Naive B cell (primary cell): ENCODE measurements at regions not wholly inside any gene's neighbourhood (a gene's known extent, or its start where the extent isn't known, plus 50 kb on each side); places are given as distances from the start of the nearest gene placed in this dataset.
A peak's percentile ranks its signal among the peaks of the same experiment; 100 is the strongest.
"Not testable (repeated sequence)": the region's sequence is repeated elsewhere in the genome, so short reads cannot be mapped to it uniquely, and the experiment has no call there.

ENCODE experiments used
- ATAC-seq, 2 donors: fragments of 150-1000 bp; cut with Tn5 transposase; 2 replicates each; pipeline ENCODE4 v1.10.0; 2021; ENCODE audit warnings: low read depth in 2 of 2, mild to moderate bottlenecking in 2 of 2, moderate library complexity in 2 of 2
- DNase-seq: peaks from one replicate; pipeline ENCODE4 v3.0.0; 2022
- H3K27ac Mint-ChIP-seq, 6 donors: one replicate each; pipeline ENCODE4 v1.8.0; 2020 to 2022; ENCODE audit warnings: mild to moderate bottlenecking in 6 of 6, mixed read lengths in 6 of 6, moderate library complexity in 5 of 6, inconsistent platforms in 2 of 6
- H3K27me3 Mint-ChIP-seq, 3 donors: one replicate each; pipeline ENCODE4 v1.8.0; 2021 to 2022; ENCODE audit warnings: mixed read lengths in 3 of 3, mild to moderate bottlenecking in 1 of 3
- H3K36me3 Mint-ChIP-seq, 2 donors: one replicate each; pipeline ENCODE4 v1.8.0; 2020 to 2022; ENCODE audit warnings: mixed read lengths in 2 of 2, inconsistent platforms in 1 of 2, mild to moderate bottlenecking in 1 of 2
- H3K4me1 Mint-ChIP-seq, 3 donors: one replicate each; pipeline ENCODE4 v1.8.0; 2020 to 2022; ENCODE audit warnings: mixed read lengths in 3 of 3, inconsistent platforms in 1 of 3, mild to moderate bottlenecking in 1 of 3, moderate library complexity in 1 of 3
- H3K4me3 Mint-ChIP-seq, 8 donors: one replicate each; pipeline ENCODE4 v1.8.0; 2020 to 2022; ENCODE audit warnings: mild to moderate bottlenecking in 8 of 8, mixed read lengths in 8 of 8, moderate library complexity in 8 of 8, inconsistent platforms in 2 of 8
- H3K9me3 Mint-ChIP-seq, 7 donors: one replicate each; pipeline ENCODE4 v1.8.0; 2020 to 2022; ENCODE audit warnings: mixed read lengths in 7 of 7, mild to moderate bottlenecking in 5 of 7, inconsistent platforms in 2 of 7, moderate library complexity in 1 of 7

- Mint-ChIP-seq H3K4me3 (peak overlapping the region in 1 of 8 donors; percentile 47), H3K27ac (peak overlapping the region in 1 of 6 donors; percentile 47), H3K9me3 (peaks cover 0 to 11% (median 6%) of the 10 kb centered on the region in 7 donors), H3K36me3 (no peaks in the 10 kb centered on the region), H3K4me1 (peaks cover 0 to 4% (median 0%) of the 10 kb centered on the region in 3 donors), H3K27me3 (peaks cover 0 to 5% (median 0%) of the 10 kb centered on the region in 3 donors)
- no peak for ATAC-seq
- DNase-seq: no peak
These were observed 1330.7 kb upstream of the TMEM132C start for GRCh38 chr12:126936181-126936851.

GRCh38 chr12:126937431-126937830, 1329.5 kb upstream of the TMEM132C start:
- no peak overlapping the region for H3K4me3 Mint-ChIP-seq
- peaks cover 0 to 5% (median 0%) of the 10 kb centered on the region in 3 donors for H3K27me3 Mint-ChIP-seq

GRCh38 chr12:126944684-126945083, 1322.3 kb upstream of the TMEM132C start:
- ATAC-seq (no peak), DNase-seq (no peak)
- H3K9me3 Mint-ChIP-seq: peaks cover 2 to 18% (median 6%) of the 10 kb centered on the region in 7 donors

More at GRCh38 chr12:126937431-126937830, 1329.5 kb upstream of the TMEM132C start:
- ATAC-seq (no peak), DNase-seq (no peak)
- no peaks in the 10 kb centered on the region for H3K36me3 Mint-ChIP-seq
- peaks cover 0 to 4% (median 0%) of the 10 kb centered on the region in 3 donors for H3K4me1 Mint-ChIP-seq
- peaks cover 0 to 14% (median 8%) of the 10 kb centered on the region in 7 donors for H3K9me3 Mint-ChIP-seq
- H3K27ac Mint-ChIP-seq: no peak overlapping the region

GRCh38 chr12:126946958-126947357, 1320.0 kb upstream of the TMEM132C start:
- not testable (repeated sequence) for H3K4me3 Mint-ChIP-seq, H3K9me3 Mint-ChIP-seq, H3K27me3 Mint-ChIP-seq, H3K27ac Mint-ChIP-seq, DNase-seq, ATAC-seq, H3K4me1 Mint-ChIP-seq, H3K36me3 Mint-ChIP-seq

More at GRCh38 chr12:126944684-126945083, 1322.3 kb upstream of the TMEM132C start:
- no peak overlapping the region for H3K4me3 Mint-ChIP-seq
- H3K4me1 Mint-ChIP-seq: no peaks in the 10 kb centered on the region
- H3K27ac Mint-ChIP-seq: no peak overlapping the region
- no peaks in the 10 kb centered on the region for H3K36me3 Mint-ChIP-seq
- no peaks in the 10 kb centered on the region for H3K27me3 Mint-ChIP-seq

- Mint-ChIP-seq H3K36me3 (no peaks in the 10 kb centered on the region), H3K9me3 (peaks cover 0 to 5% (median 2%) of the 10 kb centered on the region in 7 donors), H3K4me3 (no peak overlapping the region), H3K4me1 (peaks cover 0 to 2% (median 0%) of the 10 kb centered on the region in 3 donors), H3K27ac (peak overlapping the region in 1 of 6 donors; percentile 11), H3K27me3 (no peaks in the 10 kb centered on the region)
- no peak for ATAC-seq
- no peak for DNase-seq
These were observed 1317.4 kb upstream of the TMEM132C start for GRCh38 chr12:126949558-126949957.

- Mint-ChIP-seq H3K4me1 (peaks cover 0 to 2% (median 0%) of the 10 kb centered on the region in 3 donors), H3K9me3 (peaks cover 0 to 5% (median 2%) of the 10 kb centered on the region in 7 donors), H3K36me3 (no peaks in the 10 kb centered on the region), H3K27me3 (no peaks in the 10 kb centered on the region), H3K27ac (peak overlapping the region in 1 of 6 donors; percentile 49), H3K4me3 (no peak overlapping the region)
- DNase-seq: no peak
- ATAC-seq: no peak
These were observed 1316.7 kb upstream of the TMEM132C start for GRCh38 chr12:126950266-126950665.

- no peak for ATAC-seq
- Mint-ChIP-seq H3K9me3 (peaks cover 0 to 13% (median 2%) of the 10 kb centered on the region in 7 donors), H3K27me3 (no peaks in the 10 kb centered on the region), H3K4me3 (no peak overlapping the region), H3K27ac (no peak overlapping the region), H3K4me1 (peaks cover 0 to 2% (median 0%) of the 10 kb centered on the region in 3 donors), H3K36me3 (no peaks in the 10 kb centered on the region)
- DNase-seq: no peak
These were observed 1314.6 kb upstream of the TMEM132C start for GRCh38 chr12:126952096-126953007.

- DNase-seq (no peak), ATAC-seq (no peak)
- Mint-ChIP-seq H3K27me3 (no peaks in the 10 kb centered on the region), H3K4me1 (peaks cover 0 to 2% (median 0%) of the 10 kb centered on the region in 3 donors), H3K9me3 (peaks cover 0 to 9% (median 2%) of the 10 kb centered on the region in 7 donors), H3K27ac (no peak overlapping the region), H3K4me3 (no peak overlapping the region), H3K36me3 (no peaks in the 10 kb centered on the region)
These were observed 1313.5 kb upstream of the TMEM132C start for GRCh38 chr12:126953365-126953889.

- no peak overlapping the region for H3K27ac Mint-ChIP-seq
- no peaks in the 10 kb centered on the region for H3K36me3 Mint-ChIP-seq
- no peak overlapping the region for H3K4me3 Mint-ChIP-seq
- peaks cover 0 to 9% (median 4%) of the 10 kb centered on the region in 7 donors for H3K9me3 Mint-ChIP-seq
- H3K4me1 Mint-ChIP-seq: no peaks in the 10 kb centered on the region
- no peak for DNase-seq
- no peaks in the 10 kb centered on the region for H3K27me3 Mint-ChIP-seq
- ATAC-seq: no peak
These were observed 1306.7 kb upstream of the TMEM132C start for GRCh38 chr12:126960221-126960620.

GRCh38 chr12:126960709-126961108, 1306.3 kb upstream of the TMEM132C start:
- DNase-seq: no peak
- Mint-ChIP-seq H3K4me3 (no peak overlapping the region), H3K36me3 (no peaks in the 10 kb centered on the region), H3K4me1 (no peaks in the 10 kb centered on the region), H3K9me3 (peaks cover 0 to 9% (median 4%) of the 10 kb centered on the region in 7 donors), H3K27ac (no peak overlapping the region), H3K27me3 (no peaks in the 10 kb centered on the region)
- ATAC-seq: no peak

- H3K4me3 Mint-ChIP-seq: no peak overlapping the region
- H3K27me3 Mint-ChIP-seq: no peaks in the 10 kb centered on the region
- peaks cover 0 to 9% (median 1%) of the 10 kb centered on the region in 7 donors for H3K9me3 Mint-ChIP-seq
- DNase-seq: no peak
- no peaks in the 10 kb centered on the region for H3K4me1 Mint-ChIP-seq
- no peak for ATAC-seq
- no peaks in the 10 kb centered on the region for H3K36me3 Mint-ChIP-seq
- no peak overlapping the region for H3K27ac Mint-ChIP-seq
These were observed 1303.1 kb upstream of the TMEM132C start for GRCh38 chr12:126963825-126964224.

- Mint-ChIP-seq H3K27me3 (no peaks in the 10 kb centered on the region), H3K4me1 (no peaks in the 10 kb centered on the region)
These were observed 1300.5 kb upstream of the TMEM132C start for GRCh38 chr12:126966498-126966897.

GRCh38 chr12:126967152-126967551, 1299.8 kb upstream of the TMEM132C start:
- no peak for ATAC-seq
- no peak overlapping the region for H3K27ac Mint-ChIP-seq
- peaks cover 0 to 9% (median 1%) of the 10 kb centered on the region in 7 donors for H3K9me3 Mint-ChIP-seq
- no peaks in the 10 kb centered on the region for H3K4me1 Mint-ChIP-seq
- DNase-seq: no peak
- H3K4me3 Mint-ChIP-seq: no peak overlapping the region
- H3K36me3 Mint-ChIP-seq: no peaks in the 10 kb centered on the region
- H3K27me3 Mint-ChIP-seq: no peaks in the 10 kb centered on the region

More at GRCh38 chr12:126966498-126966897, 1300.5 kb upstream of the TMEM132C start:
- ATAC-seq: no peak
- Mint-ChIP-seq H3K4me3 (peak overlapping the region in 1 of 8 donors; percentile 2), H3K36me3 (no peaks in the 10 kb centered on the region), H3K9me3 (peaks cover 0 to 9% (median 1%) of the 10 kb centered on the region in 7 donors), H3K27ac (no peak overlapping the region)
- DNase-seq: no peak
